Naive thymus-derived CD4-positive, alpha-beta T cell (primary cell): ENCODE measurements at regions not wholly inside any gene's neighbourhood (a gene's known extent, or its start where the extent isn't known, plus 50 kb on each side); places are given as distances from the start of the nearest gene placed in this dataset.
"Not testable (repeated sequence)": the region's sequence is repeated elsewhere in the genome, so short reads cannot be mapped to it uniquely, and the experiment has no call there.

ENCODE experiments used
- ATAC-seq: fragments of 150-1000 bp; cut with Tn5 transposase; 2 replicates; pipeline ENCODE4 v1.10.0; 2021; ENCODE audit warnings: mild to moderate bottlenecking, moderate library complexity
- CTCF ChIA-PET: fragments of 350-600 bp; sonication (Branson Sonifier 250); formaldehyde crosslinking; loops from one replicate; lab custom pipeline; 2021; ENCODE audit warnings: antibody characterized with exemption; lab: Charles Lee
- POLR2A ChIA-PET: fragments of 350-600 bp; sonication (Branson Sonifier 250); formaldehyde crosslinking; loops from one replicate; lab custom pipeline; 2021; ENCODE audit warnings: antibody characterized with exemption, inconsistent platforms; lab: Charles Lee
- DNase-seq, 9 donors: peaks; one replicate each; pipeline versions ENCODE4 v3.0.0 to v3.0.0-alpha.2; 2020 to 2022; ENCODE audit warnings: mixed read lengths in 1 of 9
- H3K27ac ChIP-seq: one replicate; pipeline ENCODE4 v1.7.0; 2013; ENCODE audit warnings: mild to moderate bottlenecking, low read depth, low read length, moderate library complexity
- H3K27me3 ChIP-seq, 2 donors: one replicate each; pipeline ENCODE4 v1.7.0; 2013; ENCODE audit warnings: low read length in 2 of 2, mild to moderate bottlenecking in 2 of 2, moderate library complexity in 2 of 2; ENCODE audit not compliant: control insufficient read depth in 2 of 2, insufficient read depth in 2 of 2
- H3K36me3 ChIP-seq, 3 experiments: 1 replicate in 2 of 3; 2 replicates in 1 of 3; pipeline ENCODE4 v1.7.0; 2013; ENCODE audit warnings: low read length in 3 of 3, mild to moderate bottlenecking in 3 of 3, moderate library complexity in 1 of 3; ENCODE audit not compliant: insufficient read depth in 3 of 3, control insufficient read depth in 2 of 3
- H3K4me1 ChIP-seq, 2 donors: one replicate each; pipeline ENCODE4 v1.7.0; 2013; ENCODE audit warnings: low read length in 2 of 2, mild to moderate bottlenecking in 2 of 2, moderate library complexity in 1 of 2; ENCODE audit not compliant: control insufficient read depth in 2 of 2, insufficient read depth in 2 of 2
- H3K4me3 ChIP-seq: 2 replicates; pipeline ENCODE4 v1.7.0; 2013; ENCODE audit warnings: mild to moderate bottlenecking, low read length
- H3K9me3 ChIP-seq, 3 experiments: 1 replicate in 2 of 3; 2 replicates in 1 of 3; pipeline ENCODE4 v1.7.0; 2013; ENCODE audit warnings: low read length in 3 of 3; ENCODE audit not compliant: control insufficient read depth in 2 of 3
- H3K27ac Mint-ChIP-seq, 9 donors: one replicate each; pipeline ENCODE4 v1.8.0; 2020 to 2022; ENCODE audit warnings: mixed read lengths in 9 of 9, mild to moderate bottlenecking in 8 of 9, moderate library complexity in 5 of 9, inconsistent platforms in 2 of 9
- H3K27me3 Mint-ChIP-seq, 5 donors: one replicate each; pipeline ENCODE4 v1.8.0; 2021 to 2022; ENCODE audit warnings: mixed read lengths in 5 of 5, mild to moderate bottlenecking in 1 of 5
- H3K36me3 Mint-ChIP-seq, 5 donors: one replicate each; pipeline ENCODE4 v1.8.0; 2020 to 2022; ENCODE audit warnings: mixed read lengths in 5 of 5, mild to moderate bottlenecking in 3 of 5, inconsistent platforms in 1 of 5
- H3K4me1 Mint-ChIP-seq, 7 donors: one replicate each; pipeline ENCODE4 v1.8.0; 2020 to 2022; ENCODE audit warnings: mixed read lengths in 7 of 7, mild to moderate bottlenecking in 3 of 7, inconsistent platforms in 1 of 7
- H3K4me3 Mint-ChIP-seq, 10 donors: one replicate each; pipeline ENCODE4 v1.8.0; 2020 to 2022; ENCODE audit warnings: mild to moderate bottlenecking in 10 of 10, mixed read lengths in 10 of 10, moderate library complexity in 6 of 10, inconsistent platforms in 2 of 10
- H3K9me3 Mint-ChIP-seq, 11 donors: one replicate each; pipeline ENCODE4 v1.8.0; 2020 to 2022; ENCODE audit warnings: mixed read lengths in 11 of 11, mild to moderate bottlenecking in 4 of 11, inconsistent platforms in 1 of 11, moderate library complexity in 1 of 11
- intact Hi-C, 2 donors: fragments of 100-400 bp; cut with micrococcal nuclease; formaldehyde crosslinking; loops; one replicate each; pipeline ENCODE4 v1.15.1; 2023

DNA sequence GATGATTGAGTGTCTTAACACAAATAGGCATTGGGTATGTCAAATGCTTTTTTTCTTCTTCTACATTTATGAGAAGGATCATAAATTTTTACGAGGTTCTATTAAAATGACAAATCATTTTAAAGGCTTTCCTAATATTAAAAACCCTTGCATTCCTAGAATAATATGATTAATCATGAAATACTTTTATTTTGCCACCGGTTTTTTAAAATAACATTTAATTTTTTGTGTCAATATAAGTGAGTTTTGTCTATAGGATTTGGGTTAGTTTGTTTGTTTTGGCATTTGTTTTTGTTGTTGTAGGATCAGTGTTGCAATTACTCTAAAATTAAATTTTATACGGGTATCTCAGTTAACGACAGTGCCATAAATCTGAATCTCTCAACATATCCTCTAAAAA lies 169.7 kb upstream of the STK26 start:
- intact Hi-C loops = no loop called here
- H3K27me3 Mint-ChIP-seq = no peaks in the 10 kb centered on the region
- POLR2A ChIA-PET = no interaction called here

DNA sequence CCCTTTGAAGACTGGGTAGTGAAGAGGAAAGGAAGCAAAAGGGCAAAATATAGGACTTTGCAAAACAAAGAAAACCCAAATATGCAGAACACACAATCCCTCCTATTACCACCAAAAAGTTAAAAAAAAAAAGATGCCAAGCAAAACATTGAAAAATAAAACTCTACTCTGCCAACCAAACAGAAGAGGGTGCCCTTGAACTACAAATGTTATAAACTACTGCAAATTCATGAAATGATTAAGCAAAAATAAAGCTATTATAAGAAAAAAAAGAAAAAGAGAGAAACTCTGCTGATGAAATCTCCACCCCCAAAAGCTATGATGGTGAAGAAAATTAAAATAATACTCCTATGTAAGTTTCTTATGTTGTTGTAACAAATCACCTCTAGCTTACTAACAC lies 168.5 kb upstream of the STK26 start:
- DNase-seq (peak in 5 of 9 donors; percentile 25 to 48 (median 36)), ATAC-seq (no peak)
- Mint-ChIP-seq H3K4me1 (no peaks in the 10 kb centered on the region), H3K9me3 (no peaks in the 10 kb centered on the region), H3K27me3 (no peaks in the 10 kb centered on the region), H3K27ac (peak overlapping the region in 1 of 9 donors; percentile 70), H3K4me3 (no peak overlapping the region), H3K36me3 (no peaks in the 10 kb centered on the region)
- no peaks in the 10 kb centered on the region for H3K36me3 ChIP-seq
- H3K4me1 ChIP-seq = no peaks in the 10 kb centered on the region
- no peaks in the 10 kb centered on the region for H3K27me3 ChIP-seq
- H3K4me3 ChIP-seq = no peak overlapping the region
- H3K27ac ChIP-seq = no peak overlapping the region
- intact Hi-C loops = loop anchor here in 1 of 2 donors (1.0 to 2.0 kb wide), 6 partner anchors 133 to 761 kb away; partner anchors contain the start of gene RAP2C
- H3K9me3 ChIP-seq = no peaks in the 10 kb centered on the region
- ChIA-PET POLR2A (interaction anchor here (0.7 kb wide), 1 partner anchor 134 kb away, joined by 5 read pairs; no protein-coding TSS in a partner anchor), CTCF (interaction anchor here (0.6 to 1.4 kb wide), 12 partner anchors 11 to 765 kb away, joined by 3 to 9 read pairs (median 4); partner anchors contain the start of gene RAP2C)

More for the DNA sequence above, 169.7 kb upstream of the STK26 start:
- H3K36me3 ChIP-seq = no peaks in the 10 kb centered on the region
- CTCF ChIA-PET = no interaction called here
- ATAC-seq (no peak), DNase-seq (no peak)
- Mint-ChIP-seq H3K4me1 (no peaks in the 10 kb centered on the region), H3K36me3 (no peaks in the 10 kb centered on the region), H3K4me3 (no peak overlapping the region), H3K27ac (no peak overlapping the region), H3K9me3 (no peaks in the 10 kb centered on the region)
- H3K4me1 ChIP-seq = no peaks in the 10 kb centered on the region
- no peaks in the 10 kb centered on the region for H3K27me3 ChIP-seq
- H3K27ac ChIP-seq = no peak overlapping the region
- H3K4me3 ChIP-seq = no peak overlapping the region
- no peaks in the 10 kb centered on the region for H3K9me3 ChIP-seq

DNA sequence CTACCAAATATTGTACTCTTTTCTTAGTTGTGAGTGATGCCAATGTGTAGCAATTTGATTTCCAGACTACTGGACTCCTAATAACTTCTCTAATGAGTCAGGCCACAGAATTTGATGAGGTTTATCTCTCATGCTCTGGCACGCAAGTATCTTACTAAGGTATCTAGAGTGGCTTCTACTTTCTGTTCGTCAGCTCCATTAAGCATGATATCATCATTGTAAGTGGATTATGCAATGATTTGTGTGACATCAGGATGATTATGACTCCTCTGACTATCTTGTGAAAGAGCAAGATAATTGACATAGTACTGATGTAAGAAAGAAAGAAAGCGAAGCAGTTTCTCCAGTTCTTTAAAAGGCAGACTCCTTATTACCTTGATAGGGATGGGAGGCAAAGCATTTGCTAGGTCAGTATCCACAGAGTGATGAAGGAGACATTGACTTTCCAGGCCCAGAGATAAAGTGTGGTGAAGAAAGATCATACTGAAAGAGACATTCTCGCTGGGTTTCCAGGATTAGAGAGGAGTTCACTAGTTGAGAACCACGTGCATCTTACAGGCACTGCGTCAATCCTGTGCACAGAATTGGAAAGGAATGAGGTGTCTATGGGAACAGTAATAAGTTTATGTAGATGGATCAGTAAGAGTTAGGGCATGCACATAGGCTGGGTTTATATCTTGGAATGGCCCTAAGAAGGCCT lies 161.9 kb upstream of the STK26 start:
- no peaks in the 10 kb centered on the region for H3K27me3 Mint-ChIP-seq
- Histone ChIP-seq H3K4me3 (no peak overlapping the region), H3K36me3 (no peaks in the 10 kb centered on the region), H3K4me1 (no peaks in the 10 kb centered on the region), H3K27ac (no peak overlapping the region), H3K9me3 (no peaks in the 10 kb centered on the region), H3K27me3 (no peaks in the 10 kb centered on the region)
- ATAC-seq (no peak), DNase-seq (no peak)
- no peak overlapping the region for H3K27ac Mint-ChIP-seq
- H3K9me3 Mint-ChIP-seq = peaks cover 0 to 2% (median 0%) of the 10 kb centered on the region in 11 donors
- intact Hi-C loops = no loop called here
- H3K4me1 Mint-ChIP-seq = no peaks in the 10 kb centered on the region
- ChIA-PET CTCF (no interaction called here), POLR2A (no interaction called here)
- H3K4me3 Mint-ChIP-seq = no peak overlapping the region
- no peaks in the 10 kb centered on the region for H3K36me3 Mint-ChIP-seq

DNA sequence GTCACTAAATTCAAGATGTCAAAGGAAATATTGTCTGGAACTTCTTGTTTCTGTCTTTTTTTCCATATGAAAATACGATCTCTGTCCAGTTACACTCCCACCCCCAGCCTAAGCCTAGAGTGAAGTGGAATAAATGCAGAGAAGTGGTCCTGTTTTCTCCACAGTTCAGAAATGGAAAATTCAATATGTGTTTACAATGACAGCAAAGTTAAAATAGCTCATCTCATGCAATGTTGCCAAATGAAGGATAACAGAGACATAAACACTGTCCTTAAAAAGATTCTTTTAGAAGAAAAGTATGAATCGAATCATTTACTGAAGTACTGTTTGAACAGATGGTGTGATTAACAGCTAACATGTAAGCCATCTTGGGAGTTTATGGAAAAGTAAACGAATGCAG lies 160.8 kb upstream of the STK26 start:
- Mint-ChIP-seq H3K27ac (no peak overlapping the region), H3K27me3 (no peaks in the 10 kb centered on the region), H3K36me3 (no peaks in the 10 kb centered on the region), H3K4me3 (no peak overlapping the region), H3K4me1 (no peaks in the 10 kb centered on the region), H3K9me3 (peaks cover 0 to 2% (median 0%) of the 10 kb centered on the region in 11 donors)
- Histone ChIP-seq H3K27me3 (no peaks in the 10 kb centered on the region), H3K4me3 (no peak overlapping the region), H3K4me1 (no peaks in the 10 kb centered on the region), H3K36me3 (no peaks in the 10 kb centered on the region), H3K9me3 (no peaks in the 10 kb centered on the region), H3K27ac (no peak overlapping the region)
- no peak for ATAC-seq
- intact Hi-C loops = no loop called here
- DNase-seq = no peak
- ChIA-PET POLR2A (no interaction called here), CTCF (no interaction called here)

DNA sequence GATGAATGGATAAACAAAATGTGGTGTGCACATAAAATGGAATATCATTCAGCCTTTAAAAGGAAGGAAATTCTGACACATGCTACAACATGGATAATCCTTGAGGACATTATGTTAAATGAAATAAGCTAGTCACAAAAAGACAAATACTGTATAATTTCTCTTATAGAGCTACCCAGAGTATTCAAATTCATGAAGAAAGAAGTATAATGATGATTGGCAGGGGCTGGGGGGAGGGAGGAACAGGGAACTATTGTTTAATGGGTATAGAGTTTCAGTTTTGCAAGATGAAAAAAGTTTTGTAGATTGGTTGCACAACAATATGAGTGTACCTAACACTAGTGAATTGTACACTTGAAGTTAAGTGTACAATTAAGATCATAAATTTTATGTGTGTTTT lies 153.9 kb upstream of the STK26 start:
- ATAC-seq = no peak
- H3K4me3 ChIP-seq = no peak overlapping the region
- CTCF ChIA-PET = interaction anchor here (0.8 kb wide), 1 partner anchor 203 kb away, joined by 6 read pairs; no protein-coding TSS in a partner anchor

DNA sequence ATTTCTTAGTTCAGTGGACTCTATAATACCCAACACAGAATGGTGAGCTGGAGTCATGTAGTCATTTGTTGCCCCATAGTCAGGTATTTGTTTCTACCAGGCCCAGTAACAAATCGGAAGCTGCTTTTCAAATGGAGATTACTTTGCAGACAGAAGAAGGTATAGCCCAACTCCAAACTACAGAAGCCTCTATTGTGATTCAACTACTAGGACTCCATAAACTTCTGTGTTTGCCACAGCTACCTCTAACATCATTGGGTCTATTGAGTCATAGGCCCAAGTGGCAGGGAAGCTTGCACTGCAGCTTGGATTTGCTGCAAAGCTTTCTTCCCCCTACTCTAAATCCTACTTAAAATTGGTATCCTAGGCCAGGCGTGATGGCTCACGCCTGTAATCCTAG lies 148.8 kb upstream of the STK26 start:
- H3K4me3 ChIP-seq = no peak overlapping the region
- no peaks in the 10 kb centered on the region for H3K27me3 Mint-ChIP-seq
- POLR2A ChIA-PET = no interaction called here
- H3K4me3 Mint-ChIP-seq = no peak overlapping the region
- DNase-seq = no peak
- no peak overlapping the region for H3K27ac Mint-ChIP-seq
- H3K27ac ChIP-seq = no peak overlapping the region
- H3K9me3 ChIP-seq = no peaks in the 10 kb centered on the region
- no peaks in the 10 kb centered on the region for H3K9me3 Mint-ChIP-seq
- ATAC-seq = no peak
- no peaks in the 10 kb centered on the region for H3K4me1 ChIP-seq
- H3K4me1 Mint-ChIP-seq = peaks cover 0 to 1% (median 0%) of the 10 kb centered on the region in 7 donors
- intact Hi-C loops = no loop called here
- H3K27me3 ChIP-seq = no peaks in the 10 kb centered on the region
- no peaks in the 10 kb centered on the region for H3K36me3 ChIP-seq
- H3K36me3 Mint-ChIP-seq = no peaks in the 10 kb centered on the region
- CTCF ChIA-PET = interaction anchor here (1.1 kb wide), 1 partner anchor 19 kb away, joined by 4 read pairs; no protein-coding TSS in a partner anchor

More for the DNA sequence above, 153.9 kb upstream of the STK26 start:
- Mint-ChIP-seq H3K27ac (no peak overlapping the region), H3K4me3 (no peak overlapping the region), H3K4me1 (no peaks in the 10 kb centered on the region), H3K36me3 (no peaks in the 10 kb centered on the region), H3K9me3 (no peaks in the 10 kb centered on the region), H3K27me3 (no peaks in the 10 kb centered on the region)
- intact Hi-C loops = no loop called here
- POLR2A ChIA-PET = no interaction called here
- Histone ChIP-seq H3K9me3 (no peaks in the 10 kb centered on the region), H3K4me1 (no peaks in the 10 kb centered on the region), H3K36me3 (no peaks in the 10 kb centered on the region), H3K27me3 (no peaks in the 10 kb centered on the region), H3K27ac (no peak overlapping the region)
- no peak for DNase-seq

DNA sequence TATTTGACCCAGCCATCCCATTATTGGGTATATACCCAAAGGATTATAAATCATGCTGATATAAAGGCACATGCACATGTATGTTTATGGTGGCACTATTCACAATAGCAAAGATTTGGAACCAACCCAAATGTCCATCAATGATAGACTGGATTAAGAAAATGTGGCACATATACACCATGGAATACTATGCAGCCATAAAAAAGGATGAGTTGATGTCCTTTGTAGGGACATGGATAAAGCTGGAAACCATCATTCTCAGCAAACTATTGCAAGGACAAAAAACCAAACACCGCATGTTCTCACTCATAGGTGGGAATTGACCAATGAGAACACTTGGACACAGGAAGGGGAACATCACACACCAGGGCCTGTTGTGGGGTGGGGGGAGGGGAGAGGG lies 147.3 kb upstream of the STK26 start:
- H3K4me3 ChIP-seq, H3K27me3 Mint-ChIP-seq, ATAC-seq, H3K27ac Mint-ChIP-seq, H3K4me1 Mint-ChIP-seq, H3K36me3 Mint-ChIP-seq, H3K9me3 ChIP-seq, DNase-seq, H3K9me3 Mint-ChIP-seq, H3K27me3 ChIP-seq, POLR2A ChIA-PET, H3K36me3 ChIP-seq, intact Hi-C loops, H3K27ac ChIP-seq, CTCF ChIA-PET, H3K4me3 Mint-ChIP-seq, H3K4me1 ChIP-seq: not testable (repeated sequence)
